ENCODE measurements at regions not wholly inside any gene's neighbourhood (a gene's known extent, or its start where the extent isn't known, plus 50 kb on each side); places are given as distances from the start of the nearest gene placed in this dataset.
"Not testable (repeated sequence)": the region's sequence is repeated elsewhere in the genome, so short reads cannot be mapped to it uniquely, and the experiment has no call there.

DNA sequence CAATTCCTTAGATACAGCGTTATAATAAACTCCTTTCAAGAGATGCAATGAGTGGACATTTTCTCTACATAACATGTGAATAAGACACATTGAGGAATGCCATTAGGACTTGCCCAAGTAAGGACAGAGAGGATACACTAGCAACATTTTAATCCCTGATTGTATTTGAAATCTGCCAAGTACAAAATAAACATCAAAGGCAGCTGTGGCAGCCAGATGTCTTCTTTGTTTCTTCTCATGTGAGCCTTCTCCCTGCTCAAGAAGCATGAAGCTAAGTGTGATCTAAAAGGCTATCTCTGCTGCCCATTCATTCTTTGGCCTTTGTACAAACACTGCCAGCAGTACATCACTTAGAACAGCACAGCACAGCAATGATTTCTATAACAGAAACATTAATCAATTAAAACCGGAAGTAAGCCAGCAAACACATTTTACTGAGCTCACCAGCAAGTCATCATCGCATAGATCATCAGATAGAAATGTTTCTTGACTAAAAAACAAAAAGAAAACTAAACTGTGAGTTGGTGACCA lies 364.0 kb downstream of the CNTN6 start:
- H3K4me3 ChIP-seq (ENCODE audit: low read length) = no peak overlapping the region
- TF ChIP-seq, protein P1, sequence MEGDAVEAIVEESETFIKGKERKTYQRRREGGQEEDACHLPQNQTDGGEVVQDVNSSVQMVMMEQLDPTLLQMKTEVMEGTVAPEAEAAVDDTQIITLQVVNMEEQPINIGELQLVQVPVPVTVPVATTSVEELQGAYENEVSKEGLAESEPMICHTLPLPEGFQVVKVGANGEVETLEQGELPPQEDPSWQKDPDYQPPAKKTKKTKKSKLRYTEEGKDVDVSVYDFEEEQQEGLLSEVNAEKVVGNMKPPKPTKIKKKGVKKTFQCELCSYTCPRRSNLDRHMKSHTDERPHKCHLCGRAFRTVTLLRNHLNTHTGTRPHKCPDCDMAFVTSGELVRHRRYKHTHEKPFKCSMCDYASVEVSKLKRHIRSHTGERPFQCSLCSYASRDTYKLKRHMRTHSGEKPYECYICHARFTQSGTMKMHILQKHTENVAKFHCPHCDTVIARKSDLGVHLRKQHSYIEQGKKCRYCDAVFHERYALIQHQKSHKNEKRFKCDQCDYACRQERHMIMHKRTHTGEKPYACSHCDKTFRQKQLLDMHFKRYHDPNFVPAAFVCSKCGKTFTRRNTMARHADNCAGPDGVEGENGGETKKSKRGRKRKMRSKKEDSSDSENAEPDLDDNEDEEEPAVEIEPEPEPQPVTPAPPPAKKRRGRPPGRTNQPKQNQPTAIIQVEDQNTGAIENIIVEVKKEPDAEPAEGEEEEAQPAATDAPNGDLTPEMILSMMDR (conservative IDR thresholded peaks at IDR 0.05; ENCODE audit: low read depth, low read length) = no peak
- DNase-seq (ENCODE audit: low read depth) = no peak

DNA sequence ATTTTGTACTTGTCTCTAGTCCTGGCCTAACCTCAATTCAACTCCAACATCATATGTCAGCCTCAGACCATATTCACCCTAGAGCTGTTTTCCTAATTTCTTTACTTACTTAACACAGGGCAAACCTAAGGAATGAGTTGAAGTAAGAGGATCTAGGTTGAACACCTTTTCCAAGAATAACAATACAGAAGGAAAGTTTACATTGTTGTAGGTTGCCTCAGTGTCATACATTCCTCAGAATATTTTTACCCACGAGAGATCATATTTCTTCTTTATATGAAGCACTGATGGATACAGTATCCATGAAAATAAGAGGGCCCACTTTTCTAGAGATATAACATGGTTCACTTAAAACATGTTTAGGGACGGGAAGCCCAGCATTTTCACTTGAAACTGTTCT lies 369.5 kb downstream of the CNTN6 start:
- TF ChIP-seq, protein P1 (conservative IDR thresholded peaks at IDR 0.05; ENCODE audit: low read depth, low read length) = no peak
- H3K4me3 ChIP-seq (ENCODE audit: low read length) = no peak overlapping the region
- DNase-seq (ENCODE audit: low read depth) = no peak

DNA sequence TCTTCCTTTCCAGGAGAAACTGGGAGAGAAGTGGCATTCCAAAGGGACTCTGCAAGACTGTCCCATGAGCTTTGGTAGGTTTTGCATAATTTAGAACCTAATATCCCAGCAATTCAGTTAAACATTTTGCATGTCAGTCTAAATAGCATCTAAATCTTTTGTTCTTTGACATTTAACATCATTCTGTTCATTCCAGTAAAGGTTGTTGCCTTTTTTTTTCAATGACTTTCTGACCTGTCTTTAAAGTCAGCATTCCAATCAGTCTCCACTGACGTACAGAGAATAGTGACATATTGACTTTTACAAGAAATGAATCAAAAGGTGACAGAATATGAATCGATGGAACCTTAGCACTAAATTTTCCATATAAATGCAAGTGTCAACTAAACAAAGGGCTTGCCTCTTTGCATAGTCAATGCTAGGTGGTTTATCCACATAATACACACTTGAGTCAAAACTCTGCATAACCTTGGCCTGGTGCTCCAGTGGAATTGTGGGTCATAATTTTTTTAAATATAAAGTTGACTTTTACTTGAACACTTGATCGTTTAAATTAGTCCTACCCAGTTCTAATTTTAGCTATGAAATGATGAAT lies 370.1 kb downstream of the CNTN6 start:
- TF ChIP-seq, protein P1 (conservative IDR thresholded peaks at IDR 0.05; ENCODE audit: low read depth, low read length) = no peak
- DNase-seq (ENCODE audit: low read depth) = no peak
- no peak overlapping the region for H3K4me3 ChIP-seq (ENCODE audit: low read length)

DNA sequence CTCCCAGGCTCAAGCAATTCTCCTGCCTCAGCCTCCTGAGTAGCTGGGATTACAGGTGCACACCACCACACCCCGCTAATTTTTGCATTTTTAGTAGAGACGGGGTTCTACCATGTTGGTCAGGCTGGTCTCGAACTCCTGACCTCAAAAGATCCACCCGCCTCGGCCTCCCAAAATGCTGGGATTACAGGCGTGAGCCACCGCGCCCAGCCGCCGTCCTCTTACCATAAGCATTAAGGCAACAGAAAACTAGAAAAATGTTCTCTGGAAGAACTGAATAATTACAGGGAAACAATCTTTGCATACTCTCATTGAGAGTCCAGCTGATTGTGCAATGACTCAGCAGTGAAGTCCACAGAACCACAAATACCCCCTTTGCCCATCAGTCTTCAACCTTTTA lies 372.3 kb downstream of the CNTN6 start:
- not testable (repeated sequence) for DNase-seq (ENCODE audit: low read depth); H3K4me3 ChIP-seq (ENCODE audit: low read length)

DNA sequence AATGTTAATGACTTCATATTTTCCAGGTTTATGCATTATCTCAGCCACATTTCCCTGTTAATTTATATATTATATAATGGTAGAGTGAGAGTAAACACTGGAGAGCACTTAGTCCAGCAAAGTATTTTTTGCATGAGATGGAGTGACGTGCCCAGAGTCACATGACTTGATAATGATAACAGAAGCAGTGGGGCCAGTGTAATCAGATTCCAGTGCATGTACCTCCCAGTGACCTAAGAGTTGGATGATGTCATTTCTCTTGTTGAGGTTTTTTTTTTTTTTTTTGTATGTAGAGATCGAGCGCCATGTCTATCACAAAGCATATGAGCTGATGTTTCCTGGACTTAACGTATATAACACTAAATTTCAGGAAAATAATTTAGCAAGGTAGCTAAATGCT lies 375.3 kb downstream of the CNTN6 start:
- no peak overlapping the region for H3K4me3 ChIP-seq (ENCODE audit: low read length)
- TF ChIP-seq, protein P1 (conservative IDR thresholded peaks at IDR 0.05; ENCODE audit: low read depth, low read length) = no peak
- DNase-seq (ENCODE audit: low read depth) = no peak

DNA sequence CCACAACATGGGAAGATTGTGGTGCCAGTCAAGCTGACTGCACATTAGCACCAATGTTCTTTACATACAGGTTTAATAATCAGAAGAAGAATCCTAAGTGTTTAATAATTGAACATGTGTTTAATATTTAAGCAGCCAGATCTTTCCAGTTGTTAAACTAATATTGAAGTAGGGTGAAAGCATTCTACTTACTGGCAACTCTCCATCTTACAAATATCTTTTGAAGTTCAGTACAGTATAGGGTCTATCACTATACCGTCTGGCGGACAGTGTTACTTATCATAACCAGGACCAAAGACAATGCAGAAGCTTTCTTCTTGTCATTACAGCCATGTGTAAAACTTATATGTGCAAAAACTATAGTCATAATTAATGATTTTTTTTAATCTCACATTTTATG lies 376.4 kb downstream of the CNTN6 start:
- no peak overlapping the region for H3K4me3 ChIP-seq (ENCODE audit: low read length)
- no peak for DNase-seq (ENCODE audit: low read depth)
- TF ChIP-seq, protein P1 (conservative IDR thresholded peaks at IDR 0.05; ENCODE audit: low read depth, low read length) = no peak

DNA sequence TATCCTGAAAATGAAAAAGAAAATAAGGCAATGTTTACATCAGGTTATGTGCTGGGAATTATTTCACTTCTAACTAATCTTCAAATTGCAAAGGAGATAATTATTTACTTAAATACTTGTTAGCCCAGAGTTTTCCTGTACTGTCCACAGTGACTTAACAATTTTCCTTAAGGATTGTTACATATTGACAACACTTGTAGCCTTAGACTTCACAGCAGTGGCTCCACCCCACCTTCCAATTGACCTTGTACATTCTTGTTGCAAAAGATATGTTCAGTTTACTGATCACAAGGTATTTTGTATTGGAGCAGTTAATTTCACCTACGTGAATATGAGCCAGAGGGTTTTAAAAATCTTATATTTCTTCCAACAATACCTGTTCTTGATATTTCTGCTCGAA lies 376.9 kb downstream of the CNTN6 start:
- H3K4me3 ChIP-seq (ENCODE audit: low read length) = no peak overlapping the region
- no peak for DNase-seq (ENCODE audit: low read depth)
- TF ChIP-seq, protein P1 (conservative IDR thresholded peaks at IDR 0.05; ENCODE audit: low read depth, low read length) = no peak

Measured in retinal pigment epithelial cell (primary cell).